IMR-90 (cell line): ENCODE measurements at regions not wholly inside any gene's neighbourhood (a gene's known extent, or its start where the extent isn't known, plus 50 kb on each side); places are given as distances from the start of the nearest gene placed in this dataset.

Experiments
- ATAC-seq: fragments of 200-7000 bp; cut with Tn5 transposase; 2 replicates; pipeline ENCODE4 v1.9.1; 2020; ENCODE audit warnings: low read depth, mild to moderate bottlenecking, moderate library complexity
- BruUV-seq: library from RNA; stranded (reverse); fragments of 400-500 nt; replicated peaks from 2 replicates; lab custom pipeline; 2021; lab: Mats Ljungman, UMichigan
- CTCF ChIA-PET: fragments of 300-600 bp; formaldehyde crosslinking; extraction: SDS; loops from one replicate; lab custom pipeline; 2021; ENCODE audit warnings: antibody characterized with exemption; lab: Yijun Ruan, JAX
- POLR2A ChIA-PET: fragments of 300-600 bp; sonication (Branson Sonifier 250); formaldehyde crosslinking; loops from one replicate; lab custom pipeline; 2022; ENCODE audit warnings: antibody characterized with exemption; ENCODE audit not compliant: unreplicated experiment; lab: Charles Lee
- DNase-seq: peaks from one replicate; pipeline ENCODE4 v3.0.0; 2013
- H2AFZ ChIP-seq: replicated peaks from 2 replicates; pipeline ENCODE3; 2013; ENCODE audit warnings: low read length, mild to moderate bottlenecking; ENCODE audit not compliant: poor library complexity
- H2AK5ac ChIP-seq: 2 replicates; pipeline ENCODE4 v1.6.1; 2013; ENCODE audit warnings: low read depth, low read length, inconsistent platforms
- H2AK9ac ChIP-seq: replicated peaks from 2 replicates; pipeline ENCODE3; 2013; ENCODE audit warnings: mild to moderate bottlenecking, low read depth, low read length, moderate library complexity; ENCODE audit not compliant: poor library complexity
- H2BK120ac ChIP-seq: 2 replicates; pipeline ENCODE4 v1.6.1; 2013; ENCODE audit warnings: low read depth, low read length, inconsistent platforms
- H2BK15ac ChIP-seq: 3 replicates; pipeline ENCODE4 v1.6.1; 2013; ENCODE audit warnings: low read depth, low read length, inconsistent platforms
- H2BK20ac ChIP-seq: 2 replicates; pipeline ENCODE4 v1.6.1; 2013; ENCODE audit warnings: low read depth, mild to moderate bottlenecking, inconsistent platforms, low read length, moderate library complexity
- H2BK5ac ChIP-seq: 2 replicates; pipeline ENCODE4 v1.6.1; 2013; ENCODE audit warnings: mild to moderate bottlenecking, low read depth, low read length, inconsistent platforms; ENCODE audit not compliant: poor library complexity, severe bottlenecking
- H3K14ac ChIP-seq: replicated peaks from 2 replicates; pipeline ENCODE4 v1.6.1; 2013; ENCODE audit warnings: low read depth, low read length, inconsistent platforms
- H3K18ac ChIP-seq: 2 replicates; pipeline ENCODE4 v1.6.1; 2013; ENCODE audit warnings: low read depth, low read length, control low read depth
- H3K23ac ChIP-seq: 2 replicates; pipeline ENCODE4 v1.6.1; 2013; ENCODE audit warnings: low read depth, low read length, inconsistent platforms
- H3K27ac ChIP-seq: 2 replicates; pipeline ENCODE4 v1.5.1; 2013; ENCODE audit warnings: mild to moderate bottlenecking, control low read depth, low read length; ENCODE audit not compliant: insufficient read depth
- H3K27me3 ChIP-seq: 2 replicates; pipeline ENCODE4 v1.6.1; 2013; ENCODE audit warnings: low read length; ENCODE audit not compliant: control insufficient read depth, insufficient read depth
- H3K36me3 ChIP-seq: 2 replicates; pipeline ENCODE4 v1.6.1; 2013; ENCODE audit warnings: low read length, mixed read lengths; ENCODE audit not compliant: control insufficient read depth, insufficient read depth
- H3K4ac ChIP-seq: 2 replicates; pipeline ENCODE4 v1.6.1; 2013; ENCODE audit warnings: low read depth, low read length, inconsistent platforms
- H3K4me1 ChIP-seq: 2 replicates; pipeline ENCODE4 v1.6.1; 2013; ENCODE audit warnings: low read length, mixed read lengths; ENCODE audit not compliant: control insufficient read depth, insufficient read depth
- H3K4me2 ChIP-seq: 2 replicates; pipeline ENCODE4 v1.6.1; 2013; ENCODE audit warnings: low read depth, mild to moderate bottlenecking, control low read depth, low read length, moderate library complexity
- H3K4me3 ChIP-seq: 2 replicates; pipeline ENCODE4 v1.5.1; 2013; ENCODE audit warnings: low read depth, mild to moderate bottlenecking, control low read depth, low read length, moderate library complexity; ENCODE audit not compliant: insufficient read depth
- H3K56ac ChIP-seq: 2 replicates; pipeline ENCODE4 v1.6.1; 2013; ENCODE audit warnings: low read length, inconsistent platforms; ENCODE audit not compliant: insufficient read depth; ENCODE audit errors: extremely low read depth
- H3K79me1 ChIP-seq, 2 experiments: 2 replicates each; pipeline ENCODE4 v1.6.1; 2013; ENCODE audit warnings: low read length in 2 of 2, inconsistent platforms in 1 of 2, low read depth in 1 of 2
- H3K9ac ChIP-seq: 2 replicates; pipeline ENCODE4 v1.6.1; 2013; ENCODE audit warnings: low read depth, low read length, control low read depth
- H3K9me1 ChIP-seq: 2 replicates; pipeline ENCODE4 v1.6.1; 2013; ENCODE audit warnings: low read length, inconsistent platforms; ENCODE audit not compliant: insufficient read depth
- H3K9me3 ChIP-seq: 2 replicates; pipeline ENCODE4 v1.6.1; 2013; ENCODE audit warnings: low read length; ENCODE audit not compliant: control insufficient read depth, insufficient read depth
- H4K20me1 ChIP-seq: 2 replicates; pipeline ENCODE4 v1.6.1; 2013; ENCODE audit warnings: low read length, inconsistent platforms; ENCODE audit not compliant: insufficient read depth
- H4K5ac ChIP-seq: 2 replicates; pipeline ENCODE4 v1.6.1; 2013; ENCODE audit warnings: mild to moderate bottlenecking, low read depth, low read length, control low read depth
- H4K8ac ChIP-seq, 2 experiments: 2 replicates each; pipeline ENCODE4 v1.6.1; 2013; ENCODE audit warnings: low read depth in 2 of 2, low read length in 2 of 2, control low read depth in 1 of 2, inconsistent platforms in 1 of 2
- H4K91ac ChIP-seq: 2 replicates; pipeline ENCODE4 v1.6.1; 2013; ENCODE audit warnings: low read depth, low read length, inconsistent platforms; ENCODE audit not compliant: insufficient read depth
- BHLHE40 ChIP-seq: fragments of 150-350 bp; IDR thresholded peaks from 2 replicates; pipeline ENCODE4 v1.6.1; 2016; ENCODE audit warnings: mild to moderate bottlenecking, low read depth, low read length
- CEBPB ChIP-seq: IDR thresholded peaks from 2 replicates; pipeline ENCODE4 v1.6.1; 2012; ENCODE audit warnings: low read depth, low read length, improper control_type of control experiment
- CHD1 ChIP-seq: IDR thresholded peaks from 2 replicates; pipeline ENCODE4 v1.6.1; 2012; ENCODE audit warnings: low read depth, low read length, improper control_type of control experiment
- CTCF ChIP-seq: conservative IDR thresholded peaks from 2 replicates; pipeline ENCODE4 v1.5.1; 2012; ENCODE audit warnings: mild to moderate bottlenecking, low read depth, low read length, improper control_type of control experiment
- ELK1 ChIP-seq: fragments of 150-350 bp; IDR thresholded peaks from 2 replicates; pipeline ENCODE4 v1.6.1; 2016; ENCODE audit warnings: low read depth, mild to moderate bottlenecking, low read length, moderate library complexity, borderline replicate concordance
- FOS ChIP-seq: fragments of 150-350 bp; IDR thresholded peaks from 2 replicates; pipeline ENCODE4 v1.6.1; 2016; ENCODE audit warnings: low read depth, low read length
- MAFK ChIP-seq: IDR thresholded peaks from 2 replicates; pipeline ENCODE4 v1.6.1; 2012; ENCODE audit warnings: low read depth, low read length, improper control_type of control experiment
- MAZ ChIP-seq: IDR thresholded peaks from 2 replicates; pipeline ENCODE4 v1.6.1; 2012; ENCODE audit warnings: low read depth, mild to moderate bottlenecking, low read length, improper control_type of control experiment, moderate library complexity, borderline replicate concordance
- MXI1 ChIP-seq: IDR thresholded peaks from 2 replicates; pipeline ENCODE4 v1.6.1; 2012; ENCODE audit warnings: low read depth, mild to moderate bottlenecking, low read length, moderate library complexity, borderline replicate concordance
- NFE2L2 ChIP-seq: fragments of 150-350 bp; IDR thresholded peaks from 2 replicates; pipeline ENCODE4 v1.6.1; 2016; ENCODE audit warnings: low read depth, mild to moderate bottlenecking, low read length
- POLR2A ChIP-seq: IDR thresholded peaks from 2 replicates; pipeline ENCODE4 v1.6.1; 2012; ENCODE audit warnings: mild to moderate bottlenecking, low read depth, low read length
- RAD21 ChIP-seq: IDR thresholded peaks from 2 replicates; pipeline ENCODE4 v1.6.1; 2012; ENCODE audit warnings: low read length, improper control_type of control experiment
- RCOR1 ChIP-seq: IDR thresholded peaks from 2 replicates; pipeline ENCODE4 v1.6.1; 2012; ENCODE audit warnings: mild to moderate bottlenecking, low read length, improper control_type of control experiment; ENCODE audit not compliant: insufficient replicate concordance
- RFX5 ChIP-seq: IDR thresholded peaks from 2 replicates; pipeline ENCODE4 v1.8.0; 2012; ENCODE audit warnings: low read depth, mild to moderate bottlenecking, low read length, moderate library complexity
- USF2 ChIP-seq: fragments of 150-350 bp; IDR thresholded peaks from 2 replicates; pipeline ENCODE4 v1.6.1; 2017; ENCODE audit warnings: mild to moderate bottlenecking, antibody characterized with exemption, low read length, low read depth
- whole genome bisulfite sequencing, 2 experiments: methylation state at CpG; one replicate each; pipeline versions ENCODE4 v1.1.5 to v1.1.7; 2013; ENCODE audit warnings: missing lambda C conversion rate in 2 of 2; ENCODE audit not compliant: insufficient read length in 1 of 2; ENCODE audit errors: extremely low coverage in 2 of 2; 5-methylcytosine and 5-hydroxymethylcytosine counted together
- dilution Hi-C: fragments of 300-500 bp; cut with HindIII; formaldehyde crosslinking; loops from one replicate; pipeline ENCODE4 v1.14.3; 2018; ENCODE audit warnings: low sequenced_read_pairs; ENCODE audit not compliant: unreplicated experiment
- in situ Hi-C: fragments of 300-500 bp; cut with MboI; formaldehyde crosslinking; loops from 3 replicates; pipeline ENCODE4 v1.14.3; 2019; ENCODE audit warnings: low sequenced_read_pairs, inconsistent platforms, mixed read lengths
- intact Hi-C: fragments of 100-400 bp; cut with micrococcal nuclease; formaldehyde crosslinking; loops from 2 replicates; pipeline ENCODE4 v1.10.0; 2022

- POLR2A ChIA-PET: no interaction called here
- no peak overlapping the region for H3K4ac ChIP-seq
Measured at GRCh38 chr2:145680276-145680675, 1160.4 kb upstream of the ZEB2 start.

More at GRCh38 chr2:145680276-145680675, 1160.4 kb upstream of the ZEB2 start:
- H4K8ac ChIP-seq: no peak overlapping the region
- no peak overlapping the region for H2BK5ac ChIP-seq
- no peak overlapping the region for H3K14ac ChIP-seq
- H3K23ac ChIP-seq: no peak overlapping the region
- no peaks in the 10 kb centered on the region for H4K20me1 ChIP-seq
- no peak overlapping the region for H2AFZ ChIP-seq
- peak overlapping the region; percentile 81 for H2AK9ac ChIP-seq
- no peak overlapping the region for H3K18ac ChIP-seq
- H4K5ac ChIP-seq: no peak overlapping the region
- no peaks in the 10 kb centered on the region for H3K27me3 ChIP-seq
- H3K4me3 ChIP-seq: no peak overlapping the region
- no peak overlapping the region for H2AK5ac ChIP-seq
- H3K9ac ChIP-seq: no peak overlapping the region
- no peak for TF ChIP-seq POLR2A
- no peak for TF ChIP-seq CTCF
- TF ChIP-seq MAFK: no peak
- no peak for TF ChIP-seq ELK1
- no peak for TF ChIP-seq MXI1
- no peak for TF ChIP-seq MAZ
- TF ChIP-seq USF2: no peak
- no peak for TF ChIP-seq CEBPB
- TF ChIP-seq RFX5: no peak
- no peak for TF ChIP-seq RCOR1
- TF ChIP-seq BHLHE40: no peak
- TF ChIP-seq NFE2L2: no peak
- no peak for TF ChIP-seq FOS
- no peak for TF ChIP-seq CHD1
- no peak for TF ChIP-seq RAD21
- intact Hi-C loops (no loop called here), dilution Hi-C loops (no loop called here), in situ Hi-C loops (no loop called here)
- BruUV-seq: no TSS peak
- no peaks in the 10 kb centered on the region for H3K79me1 ChIP-seq
- WGBS, 2 experiments: no CpG with 5 or more reads among the region's 2 CpGs
- no peak overlapping the region for H2BK20ac ChIP-seq
- H3K4me2 ChIP-seq: no peak overlapping the region
- no peaks in the 10 kb centered on the region for H3K4me1 ChIP-seq
- H3K27ac ChIP-seq: no peak overlapping the region
- no peak overlapping the region for H2BK120ac ChIP-seq
- no peak overlapping the region for H4K91ac ChIP-seq
- DNase-seq: no peak
- ATAC-seq: no peak
- H3K56ac ChIP-seq: no peak overlapping the region
- H2BK15ac ChIP-seq: no peak overlapping the region; the same call in 2 of the 3 replicates
- no peaks in the 10 kb centered on the region for H3K36me3 ChIP-seq
- CTCF ChIA-PET: no interaction called here
- H3K9me3 ChIP-seq: no peaks in the 10 kb centered on the region
- no peaks in the 10 kb centered on the region for H3K9me1 ChIP-seq
